HG02852 (cell line): ENCODE measurements at regions not wholly inside any gene's neighbourhood (a gene's known extent, or its start where the extent isn't known, plus 50 kb on each side); places are given as distances from the start of the nearest gene placed in this dataset.

ENCODE experiments used
- ATAC-seq: cut with Tn5 transposase; IDR thresholded peaks from one replicate; pipeline ENCODE4 v1.9.1; 2021; ENCODE audit warnings: mild to moderate bottlenecking, moderate library complexity; ENCODE audit not compliant: unreplicated experiment

DNA sequence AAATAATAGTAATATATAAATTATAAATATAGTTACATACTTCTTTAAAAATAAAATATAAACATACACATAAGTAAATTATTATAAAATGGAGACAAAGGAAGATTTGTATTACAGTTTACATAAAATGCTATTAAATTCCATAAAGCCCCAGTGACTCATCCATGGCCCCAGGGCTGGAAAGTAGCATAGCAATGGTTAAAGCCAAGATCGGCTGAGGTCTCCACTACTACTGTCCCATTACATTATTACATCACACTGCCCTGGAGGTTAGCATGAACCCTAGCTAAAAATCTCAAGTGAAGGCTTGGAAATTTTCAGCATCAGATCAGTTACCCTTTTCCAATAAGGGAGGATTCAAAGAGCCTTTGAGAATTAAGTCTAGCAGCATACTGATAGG, 936.2 kb downstream of the DSC3 start:
- no peak for ATAC-seq

- ATAC-seq = no peak
Observed at GRCh38 chr18:30103881-30104280, 938.7 kb downstream of the DSC3 start.

GRCh38 chr18:30096796-30097195, 945.7 kb downstream of the DSC3 start:
- ATAC-seq = no peak

- no peak for ATAC-seq
Observed at GRCh38 chr18:30094556-30094955, 948.0 kb downstream of the DSC3 start.

- ATAC-seq = no peak
Observed at GRCh38 chr18:30093376-30093775, 949.2 kb downstream of the DSC3 start.

GRCh38 chr18:30088238-30089015, 954.1 kb downstream of the DSC3 start:
- ATAC-seq = no peak

- no peak for ATAC-seq
Observed at GRCh38 chr18:30086351-30086750, 956.2 kb downstream of the DSC3 start.

- no peak for ATAC-seq
Observed at GRCh38 chr18:30081122-30081521, 961.4 kb downstream of the DSC3 start.

DNA sequence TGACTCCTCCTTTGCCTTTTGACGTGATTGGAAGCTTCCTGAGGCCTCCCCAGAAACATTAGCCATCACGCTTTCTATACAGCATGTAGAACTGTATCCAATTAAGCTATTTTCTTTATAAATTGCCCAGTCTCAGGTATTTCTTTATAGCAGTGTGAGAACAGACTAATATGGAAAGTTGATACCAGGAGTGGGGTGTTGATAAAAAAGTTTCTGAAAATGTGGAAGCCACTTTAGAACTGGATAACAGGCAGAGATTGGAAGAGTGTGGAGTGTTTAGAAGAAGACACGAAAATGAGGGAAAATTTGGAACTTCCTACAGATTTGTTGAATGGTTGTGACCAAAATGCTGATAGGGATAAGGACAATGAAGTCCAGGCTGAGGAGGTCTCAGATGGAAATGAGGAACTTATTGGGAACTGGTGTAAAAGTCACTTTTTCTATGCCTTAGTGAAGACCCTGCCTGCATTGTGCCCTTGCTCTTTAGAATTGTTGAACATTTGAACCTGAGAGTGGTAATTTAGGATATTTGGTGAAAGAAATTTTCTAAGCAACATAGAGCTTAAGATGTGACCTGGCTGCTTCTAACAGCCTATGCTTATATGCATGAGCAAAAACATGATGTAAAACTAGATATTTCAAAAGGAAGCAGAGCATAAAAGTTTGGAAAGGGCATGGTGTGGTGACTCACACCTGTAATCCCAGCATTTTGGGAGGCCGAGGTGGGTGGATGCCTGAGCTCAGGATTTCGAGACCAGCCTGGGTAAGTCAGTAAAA, 969.7 kb downstream of the DSC3 start:
- no peak for ATAC-seq

DNA sequence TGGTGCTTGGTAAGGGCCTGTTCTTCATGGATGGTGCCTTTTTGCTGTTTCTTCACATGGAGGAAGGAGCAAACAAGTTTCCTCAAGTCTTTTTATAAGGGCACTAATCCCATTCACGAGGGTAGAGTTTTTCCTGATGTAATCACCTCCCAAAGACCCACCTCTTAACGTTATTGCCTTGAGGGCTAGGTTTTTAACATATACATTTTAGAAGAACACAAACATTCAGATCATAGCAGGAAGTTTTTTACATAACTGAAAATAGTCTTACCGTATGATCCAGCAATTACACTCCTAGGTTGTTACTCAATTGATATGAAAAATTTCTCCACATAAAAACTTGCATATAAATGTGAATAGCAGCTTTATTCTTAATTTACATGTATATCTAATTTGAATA, 976.3 kb downstream of the DSC3 start:
- ATAC-seq = no peak

DNA sequence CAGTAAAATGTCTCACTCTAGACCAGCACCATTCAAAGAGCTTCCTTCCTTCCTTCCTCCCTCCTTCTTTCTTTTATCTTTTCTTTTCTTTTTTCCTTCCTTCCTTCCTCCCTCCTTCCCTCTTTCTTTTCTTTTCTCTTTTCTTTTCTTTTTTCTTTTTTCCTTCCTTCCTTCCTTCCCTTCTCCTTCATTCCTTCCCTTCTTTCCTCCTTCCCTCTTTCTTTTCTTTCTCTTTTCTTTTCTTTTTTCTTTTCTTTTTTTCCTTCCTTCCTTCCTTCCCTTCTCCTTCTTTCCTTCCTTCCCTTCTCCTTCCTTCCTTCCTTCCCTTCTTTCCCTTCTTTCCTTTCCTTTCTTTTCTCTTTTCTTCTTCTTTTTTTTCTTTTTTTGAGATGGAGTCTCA, 985.1 kb downstream of the DSC3 start:
- no peak for ATAC-seq

DNA sequence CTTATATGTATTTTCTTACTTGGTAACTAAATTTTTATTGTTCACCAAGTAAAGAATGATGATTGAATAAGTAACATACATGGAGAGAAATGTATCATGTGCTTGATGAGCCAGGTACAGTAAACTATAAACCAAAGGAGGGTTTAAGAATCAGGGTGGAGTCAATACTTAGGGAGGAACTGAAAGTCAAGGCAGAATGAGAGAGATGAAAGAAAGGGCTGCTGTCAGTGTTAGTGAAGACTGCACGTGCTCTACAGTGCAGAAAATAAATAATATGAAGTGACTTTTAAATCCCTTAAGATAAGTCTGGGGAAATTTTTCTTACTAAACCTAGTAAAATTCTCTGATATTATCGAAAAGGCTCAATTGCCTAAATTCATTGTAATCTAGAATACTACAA, 986.0 kb downstream of the DSC3 start:
- no peak for ATAC-seq

DNA sequence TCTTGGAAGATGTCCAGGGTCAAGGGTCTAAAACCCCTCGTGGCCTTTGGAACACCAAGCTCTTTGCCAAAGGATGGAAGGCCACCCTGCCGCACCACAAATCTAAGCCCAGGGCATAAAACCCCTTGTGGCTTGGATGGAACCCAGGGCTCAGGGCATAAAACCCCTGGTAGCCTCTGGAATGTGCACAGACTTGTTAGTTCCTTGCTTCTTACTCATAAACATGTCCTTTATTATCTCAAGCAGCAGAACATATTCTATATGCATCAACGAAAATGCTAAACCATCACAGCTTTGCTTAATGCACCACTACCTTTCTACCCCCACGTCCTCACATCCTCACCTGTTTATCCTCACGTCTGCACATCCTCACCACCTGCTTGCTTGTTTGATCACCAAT, 998.0 kb downstream of the DSC3 start:
- no peak for ATAC-seq

DNA sequence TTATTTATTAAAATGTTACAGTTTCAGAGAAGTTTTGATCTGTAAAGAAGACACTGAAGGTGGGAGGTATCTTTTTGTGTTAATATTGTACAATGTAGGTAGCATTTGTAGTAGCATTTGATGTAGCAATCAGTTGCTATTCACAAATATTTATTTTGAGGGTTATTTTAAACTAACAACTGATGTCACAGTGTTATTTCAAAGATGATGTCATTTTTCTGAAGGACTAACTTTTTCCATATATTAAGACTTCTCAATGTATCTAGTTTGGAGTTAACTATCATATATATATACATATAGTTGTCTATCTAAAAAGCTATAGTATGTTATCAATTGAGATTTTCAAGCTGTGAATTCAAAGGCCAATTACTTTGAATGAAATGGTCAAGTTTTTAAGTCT, 1003.3 kb downstream of the DSC3 start:
- no peak for ATAC-seq

DNA sequence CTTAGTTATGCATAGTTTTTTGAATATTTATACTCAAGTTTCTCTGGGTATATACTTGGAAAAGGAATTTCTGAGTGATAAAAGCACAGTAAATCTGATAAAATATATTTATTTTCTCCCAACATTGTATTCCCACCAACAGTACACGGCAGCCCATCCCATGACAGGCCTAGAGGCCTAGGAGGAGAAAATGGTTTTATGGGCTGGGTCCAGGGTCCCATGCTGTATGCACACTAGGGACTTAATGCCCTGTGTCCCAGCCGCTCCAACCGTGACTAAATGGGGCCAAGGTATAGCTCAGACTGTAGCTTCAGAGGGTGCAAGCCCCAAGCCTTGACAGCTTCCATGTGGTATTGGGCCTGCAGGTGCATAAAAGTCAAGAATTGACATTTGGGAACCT, 1007.7 kb downstream of the DSC3 start:
- ATAC-seq = no peak

DNA sequence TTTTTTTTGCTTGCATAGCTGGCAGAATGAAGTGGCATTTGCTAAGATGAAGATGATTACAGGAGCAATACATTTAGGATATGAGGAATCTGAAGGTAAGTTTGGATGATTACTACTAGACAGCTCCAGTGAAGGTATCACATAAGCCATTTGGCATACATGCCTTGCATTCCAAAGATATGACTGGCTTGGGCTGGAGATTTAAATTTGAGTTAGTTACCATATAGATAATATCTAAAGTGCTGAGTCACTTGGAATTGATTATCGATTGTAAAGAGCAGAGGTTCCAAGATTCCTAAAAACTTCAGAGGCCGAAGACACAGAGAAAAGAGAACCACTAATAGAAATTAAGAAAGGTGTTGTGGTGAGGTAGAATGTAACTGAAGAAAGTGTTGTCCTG, 1026.4 kb downstream of the DSC3 start:
- no peak for ATAC-seq

DNA sequence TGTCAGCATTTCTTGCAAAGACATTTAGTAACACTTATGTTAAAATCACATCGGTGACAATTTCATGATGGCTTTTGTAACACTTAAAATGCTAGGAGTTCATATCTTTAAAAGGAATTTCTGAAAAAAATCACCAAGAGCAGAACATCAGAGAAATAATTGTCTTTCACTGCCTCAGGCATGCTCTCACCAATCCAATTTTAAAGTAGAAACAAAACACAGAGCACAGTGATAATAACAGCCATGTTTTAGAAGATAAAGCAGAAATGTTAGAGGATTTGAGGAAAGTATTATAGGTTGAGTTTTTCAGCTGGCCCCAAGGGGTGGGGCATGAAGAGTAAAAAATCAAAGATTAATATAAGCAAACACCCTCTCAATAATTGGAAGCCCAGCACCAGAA, 1037.6 kb downstream of the DSC3 start:
- no peak for ATAC-seq

DNA sequence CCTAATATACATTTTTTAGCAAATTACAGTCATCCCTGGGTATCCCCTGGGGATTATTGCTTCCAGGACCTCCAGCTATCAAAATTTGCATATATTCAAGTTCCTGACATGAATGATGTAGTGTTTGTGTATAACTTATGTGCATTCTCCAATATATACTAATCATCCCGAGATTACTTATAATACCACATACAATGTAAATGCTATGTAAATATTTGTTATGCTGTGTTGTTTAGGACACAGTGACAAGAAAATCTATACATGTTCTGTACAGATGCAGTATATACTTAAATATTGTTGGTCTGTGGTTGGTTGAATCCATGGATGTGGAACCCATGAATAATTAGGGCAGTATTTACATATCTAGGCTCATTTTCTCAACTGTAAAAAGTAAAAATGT, 1060.3 kb downstream of the DSC3 start:
- ATAC-seq = no peak

- no peak for ATAC-seq
Observed at GRCh38 chr18:29979881-29980280, 1062.7 kb downstream of the DSC3 start.

GRCh38 chr18:29969876-29970275, 1072.7 kb downstream of the DSC3 start:
- ATAC-seq = no peak

DNA sequence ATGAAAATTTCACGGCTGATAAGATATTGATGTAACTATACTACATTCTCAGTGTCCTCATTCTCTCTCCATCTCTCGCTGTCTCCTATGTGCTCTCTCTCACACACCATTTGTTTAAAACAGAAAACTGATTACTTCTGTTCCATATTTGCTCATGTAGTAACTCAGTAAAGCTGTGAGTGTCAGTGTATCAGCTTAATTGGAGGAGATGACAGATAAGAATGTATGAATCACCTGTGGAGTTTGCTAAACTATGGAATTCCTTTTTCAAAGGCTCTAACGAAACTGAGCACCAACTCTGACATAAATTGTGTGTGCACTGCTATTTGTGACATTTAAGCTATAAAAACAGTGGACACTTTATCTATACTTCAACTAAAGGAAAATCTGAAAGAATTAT, 1080.0 kb downstream of the DSC3 start:
- ATAC-seq = no peak

DNA sequence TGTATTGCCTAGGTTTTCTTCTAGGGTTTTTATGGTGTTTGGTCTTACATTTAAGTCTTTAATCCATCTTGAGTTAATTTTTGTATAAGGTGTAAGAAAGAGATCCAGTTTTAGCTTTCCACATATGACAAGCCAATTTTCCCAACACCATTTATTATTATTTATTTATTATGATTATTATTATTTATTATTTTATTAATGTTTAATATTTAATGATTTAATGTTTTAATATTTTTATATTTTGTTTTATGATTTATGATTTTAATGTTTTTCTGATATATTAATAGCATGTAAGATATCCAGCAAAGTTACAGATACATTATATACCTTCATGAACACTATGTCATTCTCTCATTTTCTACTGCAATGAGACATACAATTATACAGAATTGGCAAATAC, 1082.0 kb downstream of the DSC3 start:
- no peak for ATAC-seq
